ENCODE measurements at regions not wholly inside any gene's neighbourhood (a gene's known extent, or its start where the extent isn't known, plus 50 kb on each side); places are given as distances from the start of the nearest gene placed in this dataset.

- Histone ChIP-seq H3K79me2 (replicated peaks; ENCODE audit: insufficient read depth, low read length) (no peaks in the 10 kb centered on the region), H4K20me1 (ENCODE audit: insufficient read depth) (no peaks in the 10 kb centered on the region), H3K27ac (ENCODE audit: low read length) (no peak overlapping the region), H3K9ac (ENCODE audit: low read length) (no peak overlapping the region), H2AFZ (ENCODE audit: low read depth, low read length) (no peak overlapping the region), H3F3A (ENCODE audit: insufficient read depth, low read length, poor library complexity, severe bottlenecking) (no peaks in the 10 kb centered on the region), H3K4me2 (ENCODE audit: low read length) (no peak overlapping the region), H3K27me3 (ENCODE audit: insufficient read depth, low read depth, low read length) (no peaks in the 10 kb centered on the region), H3K36me3 (ENCODE audit: insufficient read depth, low read length) (no peaks in the 10 kb centered on the region), H3K9me3 (ENCODE audit: low read length) (no peaks in the 10 kb centered on the region), H3K4me3 (ENCODE audit: low read length) (no peak overlapping the region), H3K9me2 (ENCODE audit: insufficient read depth, low read length) (no peaks in the 10 kb centered on the region)
- TF ChIP-seq CTCF (IDR thresholded peaks at IDR 0.05; ENCODE audit: poor library complexity, severe bottlenecking) (no peak), EP300 (conservative IDR thresholded peaks at IDR 0.05; ENCODE audit: poor library complexity, severe bottlenecking) (no peak), RAD21 (conservative IDR thresholded peaks at IDR 0.05) (no peak)
These were observed 265.0 kb upstream of the C2CD4B start for GRCh38 chr15:62430056-62430455.

- Histone ChIP-seq H3K27me3 (ENCODE audit: insufficient read depth, low read depth, low read length) (no peaks in the 10 kb centered on the region), H3K4me3 (ENCODE audit: low read length) (no peak overlapping the region), H4K20me1 (ENCODE audit: insufficient read depth) (no peaks in the 10 kb centered on the region), H3K9ac (ENCODE audit: low read length) (no peak overlapping the region), H3K9me3 (ENCODE audit: low read length) (no peaks in the 10 kb centered on the region), H2AFZ (ENCODE audit: low read depth, low read length) (no peak overlapping the region), H3K27ac (ENCODE audit: low read length) (no peak overlapping the region), H3K9me2 (ENCODE audit: insufficient read depth, low read length) (no peaks in the 10 kb centered on the region), H3F3A (ENCODE audit: insufficient read depth, low read length, poor library complexity, severe bottlenecking) (no peaks in the 10 kb centered on the region), H3K4me2 (ENCODE audit: low read length) (no peak overlapping the region), H3K36me3 (ENCODE audit: insufficient read depth, low read length) (no peaks in the 10 kb centered on the region), H3K79me2 (replicated peaks; ENCODE audit: insufficient read depth, low read length) (no peaks in the 10 kb centered on the region)
- TF ChIP-seq REST (IDR thresholded peaks at IDR 0.05; ENCODE audit: borderline replicate concordance) = no peak
- TF ChIP-seq SMC3 (conservative IDR thresholded peaks at IDR 0.05; ENCODE audit: poor library complexity) = no peak
- no peak for TF ChIP-seq CTCF (IDR thresholded peaks at IDR 0.05; ENCODE audit: poor library complexity, severe bottlenecking)
- TF ChIP-seq TAF1 (IDR thresholded peaks at IDR 0.05; ENCODE audit: low read depth) = no peak
- TF ChIP-seq RAD21 (conservative IDR thresholded peaks at IDR 0.05) = no peak
- TF ChIP-seq EP300 (conservative IDR thresholded peaks at IDR 0.05; ENCODE audit: poor library complexity, severe bottlenecking) = no peak
- TF ChIP-seq EZH2 (IDR thresholded peaks at IDR 0.05; ENCODE audit: borderline replicate concordance, insufficient read depth, low read length, poor library complexity, severe bottlenecking) = no peak
- no peak for TF ChIP-seq POLR2AphosphoS5 (IDR thresholded peaks at IDR 0.05)
- TF ChIP-seq MXI1 (conservative IDR thresholded peaks at IDR 0.05; ENCODE audit: poor library complexity, severe bottlenecking) = no peak
These were observed 265.5 kb upstream of the C2CD4B start for GRCh38 chr15:62430552-62430951.
